GM19035 (cell line): ENCODE measurements at regions not wholly inside any gene's neighbourhood (a gene's known extent, or its start where the extent isn't known, plus 50 kb on each side); places are given as distances from the start of the nearest gene placed in this dataset.

Experiments used
- ATAC-seq: cut with Tn5 transposase; IDR thresholded peaks from one replicate; pipeline ENCODE4 v1.9.1; 2021; ENCODE audit not compliant: unreplicated experiment

GRCh38 chr5:158174026-158174425 is 315.1 kb upstream of the CLINT1 start:
- no peak for ATAC-seq

GRCh38 chr5:158172005-158172404 is 313.1 kb upstream of the CLINT1 start:
- ATAC-seq = no peak

GRCh38 chr5:158170534-158170933 is 311.6 kb upstream of the CLINT1 start:
- ATAC-seq = no peak

- no peak for ATAC-seq
Observed at GRCh38 chr5:158170060-158170459, 311.1 kb upstream of the CLINT1 start.

- no peak for ATAC-seq
Observed at GRCh38 chr5:158166424-158166823, 307.5 kb upstream of the CLINT1 start.

- no peak for ATAC-seq
Observed at GRCh38 chr5:158165647-158166046, 306.7 kb upstream of the CLINT1 start.

- no peak for ATAC-seq
Observed at GRCh38 chr5:158164296-158165047, 305.5 kb upstream of the CLINT1 start.

GRCh38 chr5:158163451-158164295 is 304.7 kb upstream of the CLINT1 start:
- no peak for ATAC-seq

GRCh38 chr5:158162479-158163034 is 303.6 kb upstream of the CLINT1 start:
- ATAC-seq = no peak

GRCh38 chr5:158162026-158162425 is 303.1 kb upstream of the CLINT1 start:
- ATAC-seq = no peak

GRCh38 chr5:158159621-158160020 is 300.7 kb upstream of the CLINT1 start:
- ATAC-seq = no peak

GRCh38 chr5:158155811-158156505 is 297.0 kb upstream of the CLINT1 start:
- ATAC-seq = no peak

- ATAC-seq = no peak
Observed at GRCh38 chr5:158155067-158155466, 296.1 kb upstream of the CLINT1 start.

GRCh38 chr5:158154226-158155005 is 295.5 kb upstream of the CLINT1 start:
- no peak for ATAC-seq

- no peak for ATAC-seq
Observed at GRCh38 chr5:158153508-158153907, 294.6 kb upstream of the CLINT1 start.

GRCh38 chr5:158152136-158152535 is 293.2 kb upstream of the CLINT1 start:
- no peak for ATAC-seq

GRCh38 chr5:158147227-158147626 is 288.3 kb upstream of the CLINT1 start:
- ATAC-seq = no peak

- ATAC-seq = no peak
Observed at GRCh38 chr5:158145827-158146226, 286.9 kb upstream of the CLINT1 start.

- no peak for ATAC-seq
Observed at GRCh38 chr5:158143081-158143480, 284.1 kb upstream of the CLINT1 start.

GRCh38 chr5:158142156-158142555 is 283.2 kb upstream of the CLINT1 start:
- ATAC-seq = no peak
